T-cell (primary cell): ENCODE measurements at regions not wholly inside any gene's neighbourhood (a gene's known extent, or its start where the extent isn't known, plus 50 kb on each side); places are given as distances from the start of the nearest gene placed in this dataset.

Experiments
- ATAC-seq, 4 experiments: fragments of 200-7000 bp in 3 of 4; fragments of 150-1000 bp in 1 of 4; cut with Tn5 transposase; replicated peaks in 1 of 4; 1 replicate in 3 of 4; 2 replicates in 1 of 4; pipeline ENCODE4 v1.10.0; 2021; ENCODE audit warnings: moderate library complexity in 3 of 4, mild to moderate bottlenecking in 2 of 4, moderate number of reproducible peaks in 1 of 4
- CTCF ChIA-PET, 2 donors: fragments of 300-600 bp; sonication (Branson Sonifier 250); formaldehyde crosslinking; loops; one replicate each; lab custom pipeline; 2022; ENCODE audit warnings: antibody characterized with exemption in 2 of 2; lab: Charles Lee
- POLR2A ChIA-PET, 2 donors: fragments of 300-600 bp; sonication (Branson Sonifier 250); formaldehyde crosslinking; loops; one replicate each; lab custom pipeline; 2022; ENCODE audit warnings: antibody characterized with exemption in 2 of 2; lab: Charles Lee
- DNase-seq, 35 experiments: peaks; one replicate each; pipeline versions ENCODE4 v3.0.0 to v3.0.0-alpha.2; 2013 to 2023
- H3K27ac ChIP-seq: one replicate; pipeline ENCODE4 v1.5.1; 2013; ENCODE audit warnings: low read length
- H3K27me3 ChIP-seq, 2 experiments: replicated peaks in 1 of 2; 1 replicate in 1 of 2; 2 replicates in 1 of 2; pipeline versions ENCODE4 v1.6.1 to v1.7.0; 2013; ENCODE audit warnings: low read length in 1 of 2, mixed read lengths in 1 of 2; ENCODE audit not compliant: control insufficient read depth in 2 of 2, insufficient read depth in 2 of 2; ENCODE audit errors: extremely low read depth in 1 of 2
- H3K36me3 ChIP-seq, 2 donors: 1 replicate in 1 of 2; 2 replicates in 1 of 2; pipeline versions ENCODE4 v1.6.1 to v1.7.0; 2013; ENCODE audit warnings: low read length in 1 of 2; ENCODE audit not compliant: control insufficient read depth in 2 of 2, insufficient read depth in 1 of 2; ENCODE audit errors: extremely low read depth in 1 of 2
- H3K4me1 ChIP-seq, 2 experiments: 1 replicate in 1 of 2; 2 replicates in 1 of 2; pipeline versions ENCODE4 v1.6.1 to v1.7.0; 2013; ENCODE audit warnings: low read length in 2 of 2, mixed read lengths in 1 of 2; ENCODE audit not compliant: insufficient read depth in 2 of 2, control insufficient read depth in 1 of 2; ENCODE audit errors: extremely low read depth in 1 of 2
- H3K4me3 ChIP-seq, 2 donors: 1 replicate in 1 of 2; 2 replicates in 1 of 2; pipeline versions ENCODE4 v1.5.1 to v1.7.0; 2013; ENCODE audit warnings: mild to moderate bottlenecking in 2 of 2, low read length in 1 of 2, moderate library complexity in 1 of 2; ENCODE audit not compliant: control insufficient read depth in 1 of 2; ENCODE audit errors: extremely low read depth in 1 of 2
- H3K9me3 ChIP-seq: 2 replicates; pipeline ENCODE4 v1.7.0; 2013
- H3K27ac Mint-ChIP-seq, 2 donors: one replicate each; pipeline ENCODE4 v1.8.0; 2020 to 2021; ENCODE audit warnings: mild to moderate bottlenecking in 2 of 2, mixed read lengths in 2 of 2
- H3K27me3 Mint-ChIP-seq, 2 donors: one replicate each; pipeline ENCODE4 v1.8.0; 2021 to 2022; ENCODE audit warnings: mixed read lengths in 2 of 2
- H3K36me3 Mint-ChIP-seq: one replicate; pipeline ENCODE4 v1.8.0; 2021; ENCODE audit warnings: mixed read lengths
- H3K4me1 Mint-ChIP-seq, 3 donors: one replicate each; pipeline ENCODE4 v1.8.0; 2020 to 2022; ENCODE audit warnings: mixed read lengths in 3 of 3, mild to moderate bottlenecking in 1 of 3
- H3K4me3 Mint-ChIP-seq, 3 donors: one replicate each; pipeline ENCODE4 v1.8.0; 2020 to 2022; ENCODE audit warnings: mild to moderate bottlenecking in 3 of 3, mixed read lengths in 3 of 3, moderate library complexity in 3 of 3
- H3K9me3 Mint-ChIP-seq, 3 donors: one replicate each; pipeline ENCODE4 v1.8.0; 2020 to 2022; ENCODE audit warnings: mixed read lengths in 3 of 3
- WGBS: methylation state at CpG from one replicate; pipeline ENCODE4 v1.1.5; 2013; ENCODE audit warnings: missing lambda C conversion rate; ENCODE audit not compliant: insufficient coverage; 5-methylcytosine and 5-hydroxymethylcytosine counted together

- Histone ChIP-seq H3K4me3 (no peak overlapping the region), H3K27me3 (no peaks in the 10 kb centered on the region), H3K9me3 (no peaks in the 10 kb centered on the region), H3K27ac (no peak overlapping the region), H3K36me3 (no peaks in the 10 kb centered on the region), H3K4me1 (no peaks in the 10 kb centered on the region)
- Mint-ChIP-seq H3K9me3 (peaks cover 0 to 15% (median 8%) of the 10 kb centered on the region in 3 donors), H3K27ac (no peak overlapping the region), H3K27me3 (no peaks in the 10 kb centered on the region), H3K4me3 (no peak overlapping the region), H3K4me1 (no peaks in the 10 kb centered on the region), H3K36me3 (no peaks in the 10 kb centered on the region)
- CTCF ChIA-PET = no interaction called here
- DNase-seq = no peak
- WGBS = no CpG with 5 or more reads among the region's 1 CpG
- POLR2A ChIA-PET = no interaction called here
- ATAC-seq = no peak
Measured at GRCh38 chr12:85714425-85714824, 121.8 kb downstream of the RASSF9 start.

DNA sequence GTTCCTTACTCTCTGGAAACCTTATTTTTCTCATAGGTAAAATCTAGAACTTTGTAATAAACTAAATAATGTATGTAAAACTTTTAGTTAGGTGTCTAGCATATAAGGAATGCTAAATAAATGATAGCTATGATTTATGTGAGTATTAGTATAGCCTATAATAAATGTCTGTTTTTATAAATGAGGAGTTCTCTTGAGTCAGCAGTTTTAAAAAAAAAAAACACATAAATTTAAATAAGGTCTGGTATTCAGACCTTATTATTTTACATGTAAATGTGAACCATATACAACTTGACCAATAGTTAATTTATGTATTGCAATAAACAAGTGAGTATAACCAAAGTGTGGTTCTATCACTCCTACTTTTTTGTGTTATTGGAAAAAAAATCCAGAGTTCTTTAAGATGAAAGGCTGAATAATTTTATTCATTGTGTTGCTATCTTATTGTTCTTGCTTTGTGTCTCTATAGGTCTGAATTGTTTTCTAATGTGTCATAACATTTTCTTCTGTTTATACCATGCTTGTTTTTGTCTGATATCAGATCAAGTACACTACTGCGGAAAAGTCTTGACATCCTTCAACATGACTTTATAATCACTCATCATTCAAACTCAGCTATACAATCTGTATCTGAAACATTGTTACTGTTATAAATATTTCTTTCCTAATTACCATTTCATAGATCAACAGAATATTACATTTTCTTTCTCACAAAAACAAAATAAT, 115.7 kb downstream of the RASSF9 start:
- Mint-ChIP-seq H3K27ac (no peak overlapping the region), H3K27me3 (no peaks in the 10 kb centered on the region), H3K9me3 (peaks cover 0 to 15% (median 3%) of the 10 kb centered on the region in 3 donors), H3K4me1 (no peaks in the 10 kb centered on the region), H3K4me3 (no peak overlapping the region), H3K36me3 (no peaks in the 10 kb centered on the region)
- H3K27ac ChIP-seq = no peak overlapping the region
- no peak overlapping the region for H3K4me3 ChIP-seq
- ChIA-PET POLR2A (no interaction called here), CTCF (no interaction called here)
- H3K27me3 ChIP-seq = no peaks in the 10 kb centered on the region
- WGBS = no CpG with 5 or more reads among the region's 1 CpG
- H3K4me1 ChIP-seq = no peaks in the 10 kb centered on the region
- DNase-seq (no peak), ATAC-seq (no peak)
- no peaks in the 10 kb centered on the region for H3K9me3 ChIP-seq
- no peaks in the 10 kb centered on the region for H3K36me3 ChIP-seq

- H3K9me3 Mint-ChIP-seq = peaks cover 0 to 4% (median 0%) of the 10 kb centered on the region in 3 donors
- DNase-seq (no peak), ATAC-seq (no peak)
- H3K4me1 Mint-ChIP-seq = no peaks in the 10 kb centered on the region
- H3K27ac ChIP-seq = no peak overlapping the region
- no peaks in the 10 kb centered on the region for H3K27me3 ChIP-seq
- no peaks in the 10 kb centered on the region for H3K36me3 ChIP-seq
- H3K9me3 ChIP-seq = no peaks in the 10 kb centered on the region
- no peaks in the 10 kb centered on the region for H3K4me1 ChIP-seq
- no peaks in the 10 kb centered on the region for H3K27me3 Mint-ChIP-seq
- H3K36me3 Mint-ChIP-seq = no peaks in the 10 kb centered on the region
- H3K4me3 ChIP-seq = no peak overlapping the region
- no peak overlapping the region for H3K4me3 Mint-ChIP-seq
- ChIA-PET POLR2A (no interaction called here), CTCF (no interaction called here)
- no peak overlapping the region for H3K27ac Mint-ChIP-seq
- WGBS = no CpG with 5 or more reads among the region's 2 CpGs
Measured at GRCh38 chr12:85725991-85726390, 110.2 kb downstream of the RASSF9 start.

- WGBS = 87% methylated on average over 3 of the region's 5 CpGs
- no peaks in the 10 kb centered on the region for H3K4me1 ChIP-seq
- POLR2A ChIA-PET = no interaction called here
- Mint-ChIP-seq H3K27ac (no peak overlapping the region), H3K4me3 (no peak overlapping the region), H3K4me1 (no peaks in the 10 kb centered on the region), H3K36me3 (no peaks in the 10 kb centered on the region), H3K27me3 (no peaks in the 10 kb centered on the region), H3K9me3 (peaks cover 4% of the 10 kb centered on the region in 3 donors)
- H3K9me3 ChIP-seq = no peaks in the 10 kb centered on the region
- no peak overlapping the region for H3K4me3 ChIP-seq
- no peaks in the 10 kb centered on the region for H3K36me3 ChIP-seq
- no peak overlapping the region for H3K27ac ChIP-seq
- ATAC-seq (no peak), DNase-seq (no peak)
- H3K27me3 ChIP-seq = no peaks in the 10 kb centered on the region
- CTCF ChIA-PET = no interaction called here
Measured at GRCh38 chr12:85733221-85733840, 102.9 kb downstream of the RASSF9 start.

DNA sequence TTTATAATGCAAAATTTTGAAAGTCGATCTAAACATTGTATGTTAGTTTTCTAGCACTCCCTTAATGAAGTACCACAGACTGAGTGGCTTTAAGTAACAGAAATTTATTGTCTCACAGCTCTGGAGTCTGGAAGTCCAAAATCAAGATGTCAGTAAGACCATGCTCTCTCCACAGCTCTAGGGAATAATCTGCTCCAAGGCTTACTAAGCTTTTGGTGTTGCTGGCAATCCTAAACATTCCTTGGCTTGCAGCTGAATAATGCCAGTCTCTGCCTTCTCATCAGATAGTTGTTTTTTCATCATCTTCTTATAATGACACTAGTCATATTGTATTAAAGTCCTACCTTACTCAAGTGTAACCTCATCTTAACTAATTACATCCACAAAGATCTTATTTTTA, 102.2 kb downstream of the RASSF9 start:
- ChIA-PET CTCF (no interaction called here), POLR2A (no interaction called here)
- H3K27me3 ChIP-seq = no peaks in the 10 kb centered on the region
- no peak for DNase-seq
- Mint-ChIP-seq H3K4me1 (no peaks in the 10 kb centered on the region), H3K9me3 (peaks cover 4% of the 10 kb centered on the region in 3 donors), H3K4me3 (no peak overlapping the region), H3K36me3 (no peaks in the 10 kb centered on the region), H3K27me3 (no peaks in the 10 kb centered on the region), H3K27ac (no peak overlapping the region)
- ATAC-seq = no peak
- 60% methylated on average over 1 of the region's 1 CpG for WGBS
- H3K4me1 ChIP-seq = no peaks in the 10 kb centered on the region
- H3K27ac ChIP-seq = no peak overlapping the region
- H3K9me3 ChIP-seq = no peaks in the 10 kb centered on the region
- no peak overlapping the region for H3K4me3 ChIP-seq
- H3K36me3 ChIP-seq = no peaks in the 10 kb centered on the region

- Mint-ChIP-seq H3K4me1 (no peaks in the 10 kb centered on the region), H3K4me3 (no peak overlapping the region), H3K27ac (no peak overlapping the region), H3K9me3 (no peaks in the 10 kb centered on the region), H3K36me3 (no peaks in the 10 kb centered on the region), H3K27me3 (no peaks in the 10 kb centered on the region)
- no peaks in the 10 kb centered on the region for H3K27me3 ChIP-seq
- no peak for ATAC-seq
- no peak overlapping the region for H3K4me3 ChIP-seq
- ChIA-PET CTCF (no interaction called here), POLR2A (interaction anchor here in 1 of 2 donors (0.7 kb wide), 1 partner anchor 371 kb away, joined by 6 read pairs; no protein-coding TSS in a partner anchor)
- H3K36me3 ChIP-seq = no peaks in the 10 kb centered on the region
- no CpG with 5 or more reads among the region's 1 CpG for WGBS
- DNase-seq = no peak
- H3K9me3 ChIP-seq = no peaks in the 10 kb centered on the region
- H3K4me1 ChIP-seq = no peaks in the 10 kb centered on the region
- no peak overlapping the region for H3K27ac ChIP-seq
Measured at GRCh38 chr12:85740186-85740585, 96.0 kb downstream of the RASSF9 start.
